ENCODE measurements at regions not wholly inside any gene's neighbourhood (a gene's known extent, or its start where the extent isn't known, plus 50 kb on each side); places are given as distances from the start of the nearest gene placed in this dataset.

DNA sequence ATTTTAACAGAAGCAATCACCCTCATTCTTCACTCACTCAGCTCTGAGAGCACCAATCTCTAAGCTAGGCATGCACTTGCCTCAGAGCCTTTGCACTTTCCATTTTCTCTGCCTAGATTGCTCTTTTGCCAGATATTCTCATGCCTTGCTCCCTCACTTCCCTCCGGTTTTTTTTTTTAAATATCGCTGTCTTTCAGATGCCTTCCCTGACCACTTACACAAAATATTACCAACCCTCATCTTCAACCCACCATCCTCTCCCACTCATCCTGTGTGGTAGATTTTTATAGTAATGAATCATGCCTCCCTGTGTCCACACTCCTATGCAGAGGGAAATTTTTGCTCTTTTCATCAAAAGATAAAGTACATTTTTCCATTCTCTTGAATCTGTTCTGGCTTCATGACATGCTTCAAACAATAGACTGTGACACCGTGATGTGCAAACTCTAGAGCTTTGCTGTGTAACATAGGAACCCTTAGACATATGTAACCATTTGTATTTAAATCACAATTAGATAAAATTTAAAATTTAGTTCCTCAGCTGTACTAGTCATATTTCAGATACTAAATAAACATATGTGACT lies 437.1 kb downstream of the UTRN start:
- 91% methylated on average over 3 of the region's 3 CpGs for WGBS
- no peaks in the 10 kb centered on the region for H3K9me3 ChIP-seq
- no peak overlapping the region for H3K27ac ChIP-seq
- no peak for TF ChIP-seq EP300 (IDR thresholded peaks at IDR 0.05)
- DNase-seq (ENCODE audit: low spot score in 2 of 2), result no peak
- peaks cover 5% of the 10 kb centered on the region for H3K4me1 ChIP-seq
- H3K36me3 ChIP-seq, result no peaks in the 10 kb centered on the region
- H3K27me3 ChIP-seq, result no peaks in the 10 kb centered on the region
- no peak overlapping the region for H3K4me3 ChIP-seq

DNA sequence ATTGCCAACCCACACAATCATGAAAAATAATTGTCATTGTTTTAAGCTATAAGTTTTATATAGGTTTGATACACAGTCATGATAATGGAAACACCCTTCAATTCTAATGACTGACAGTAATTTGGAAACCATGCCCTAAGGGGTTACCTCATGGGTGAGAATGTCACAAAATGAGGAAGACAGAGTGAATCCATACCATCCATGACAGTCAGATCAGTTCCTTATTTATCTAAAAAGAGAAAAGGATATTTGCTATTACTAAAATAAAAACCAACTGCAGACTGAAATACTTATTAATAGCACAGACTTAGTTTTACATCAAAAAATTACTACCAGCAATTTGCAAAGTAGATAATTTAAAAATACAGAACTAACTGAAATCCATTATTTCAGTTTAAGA lies 437.8 kb downstream of the UTRN start:
- no peaks in the 10 kb centered on the region for H3K36me3 ChIP-seq
- peaks cover 5% of the 10 kb centered on the region for H3K4me1 ChIP-seq
- H3K27ac ChIP-seq, result no peak overlapping the region
- no peaks in the 10 kb centered on the region for H3K27me3 ChIP-seq
- H3K9me3 ChIP-seq, result no peaks in the 10 kb centered on the region
- no peak for DNase-seq (ENCODE audit: low spot score in 2 of 2)
- TF ChIP-seq EP300 (IDR thresholded peaks at IDR 0.05), result no peak
- TF ChIP-seq, protein P1, sequence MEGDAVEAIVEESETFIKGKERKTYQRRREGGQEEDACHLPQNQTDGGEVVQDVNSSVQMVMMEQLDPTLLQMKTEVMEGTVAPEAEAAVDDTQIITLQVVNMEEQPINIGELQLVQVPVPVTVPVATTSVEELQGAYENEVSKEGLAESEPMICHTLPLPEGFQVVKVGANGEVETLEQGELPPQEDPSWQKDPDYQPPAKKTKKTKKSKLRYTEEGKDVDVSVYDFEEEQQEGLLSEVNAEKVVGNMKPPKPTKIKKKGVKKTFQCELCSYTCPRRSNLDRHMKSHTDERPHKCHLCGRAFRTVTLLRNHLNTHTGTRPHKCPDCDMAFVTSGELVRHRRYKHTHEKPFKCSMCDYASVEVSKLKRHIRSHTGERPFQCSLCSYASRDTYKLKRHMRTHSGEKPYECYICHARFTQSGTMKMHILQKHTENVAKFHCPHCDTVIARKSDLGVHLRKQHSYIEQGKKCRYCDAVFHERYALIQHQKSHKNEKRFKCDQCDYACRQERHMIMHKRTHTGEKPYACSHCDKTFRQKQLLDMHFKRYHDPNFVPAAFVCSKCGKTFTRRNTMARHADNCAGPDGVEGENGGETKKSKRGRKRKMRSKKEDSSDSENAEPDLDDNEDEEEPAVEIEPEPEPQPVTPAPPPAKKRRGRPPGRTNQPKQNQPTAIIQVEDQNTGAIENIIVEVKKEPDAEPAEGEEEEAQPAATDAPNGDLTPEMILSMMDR (IDR thresholded peaks at IDR 0.05), result no peak
- H3K4me3 ChIP-seq, result no peak overlapping the region

DNA sequence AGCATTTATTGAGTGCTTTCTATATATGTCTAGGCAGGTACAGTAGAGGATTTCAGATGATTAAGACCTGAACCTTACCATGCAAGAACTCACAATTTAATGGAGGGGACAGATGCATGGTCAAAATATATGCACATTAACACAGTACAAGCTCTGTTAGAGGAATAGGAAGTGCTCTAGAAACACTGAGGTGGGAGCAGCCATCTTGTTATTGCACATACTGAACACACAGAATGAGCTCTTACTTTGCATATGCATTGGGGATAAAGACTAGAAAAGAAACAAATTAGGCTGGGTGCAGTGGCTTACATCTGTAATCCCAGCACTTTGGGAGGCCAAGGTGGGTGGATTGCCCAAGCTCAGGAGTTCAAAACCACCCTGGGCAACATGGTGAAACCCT lies 438.3 kb downstream of the UTRN start:
- no peaks in the 10 kb centered on the region for H3K9me3 ChIP-seq
- no peak for DNase-seq (ENCODE audit: low spot score in 2 of 2)
- H3K4me3 ChIP-seq, result no peak overlapping the region
- TF ChIP-seq, protein P1 (IDR thresholded peaks at IDR 0.05), result no peak
- TF ChIP-seq POLR2A (IDR thresholded peaks at IDR 0.05) (no peak), EP300 (IDR thresholded peaks at IDR 0.05) (no peak), POLR2AphosphoS5 (IDR thresholded peaks at IDR 0.05) (no peak)
- H3K4me1 ChIP-seq, result peaks cover 5% of the 10 kb centered on the region
- H3K27me3 ChIP-seq, result no peaks in the 10 kb centered on the region
- no peaks in the 10 kb centered on the region for H3K36me3 ChIP-seq
- no peak overlapping the region for H3K27ac ChIP-seq

DNA sequence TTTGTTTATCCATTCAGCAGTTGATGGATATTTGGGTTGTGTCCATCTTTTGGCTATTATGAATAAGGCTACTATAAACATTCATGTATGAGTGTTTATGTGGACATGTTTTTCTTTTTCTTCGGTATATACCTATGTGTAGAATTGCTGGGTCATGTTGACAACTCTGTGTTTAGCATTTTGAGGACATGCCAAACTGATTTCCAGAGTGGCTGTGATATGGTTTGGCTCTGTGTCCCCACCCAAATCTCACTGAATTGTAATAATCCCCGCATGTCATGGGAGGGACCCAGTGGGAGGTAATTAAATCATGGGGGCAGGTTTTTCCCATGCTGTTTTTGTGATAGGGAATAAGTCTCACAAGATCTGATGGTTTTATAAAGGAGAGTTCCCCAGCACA lies 439.7 kb downstream of the UTRN start:
- Histone ChIP-seq H3K27ac (no peak overlapping the region), H3K9me3 (no peaks in the 10 kb centered on the region), H3K27me3 (no peaks in the 10 kb centered on the region), H3K36me3 (no peaks in the 10 kb centered on the region), H3K4me3 (no peak overlapping the region), H3K4me1 (peaks cover 5% of the 10 kb centered on the region)
- TF ChIP-seq EP300 (IDR thresholded peaks at IDR 0.05), result no peak
- no peak for TF ChIP-seq POLR2A (IDR thresholded peaks at IDR 0.05)
- TF ChIP-seq POLR2AphosphoS5 (IDR thresholded peaks at IDR 0.05), result no peak
- TF ChIP-seq, protein P1 (IDR thresholded peaks at IDR 0.05), result no peak
- no peak for DNase-seq (ENCODE audit: low spot score in 2 of 2)
- 84% methylated on average over 2 of the region's 2 CpGs for WGBS

DNA sequence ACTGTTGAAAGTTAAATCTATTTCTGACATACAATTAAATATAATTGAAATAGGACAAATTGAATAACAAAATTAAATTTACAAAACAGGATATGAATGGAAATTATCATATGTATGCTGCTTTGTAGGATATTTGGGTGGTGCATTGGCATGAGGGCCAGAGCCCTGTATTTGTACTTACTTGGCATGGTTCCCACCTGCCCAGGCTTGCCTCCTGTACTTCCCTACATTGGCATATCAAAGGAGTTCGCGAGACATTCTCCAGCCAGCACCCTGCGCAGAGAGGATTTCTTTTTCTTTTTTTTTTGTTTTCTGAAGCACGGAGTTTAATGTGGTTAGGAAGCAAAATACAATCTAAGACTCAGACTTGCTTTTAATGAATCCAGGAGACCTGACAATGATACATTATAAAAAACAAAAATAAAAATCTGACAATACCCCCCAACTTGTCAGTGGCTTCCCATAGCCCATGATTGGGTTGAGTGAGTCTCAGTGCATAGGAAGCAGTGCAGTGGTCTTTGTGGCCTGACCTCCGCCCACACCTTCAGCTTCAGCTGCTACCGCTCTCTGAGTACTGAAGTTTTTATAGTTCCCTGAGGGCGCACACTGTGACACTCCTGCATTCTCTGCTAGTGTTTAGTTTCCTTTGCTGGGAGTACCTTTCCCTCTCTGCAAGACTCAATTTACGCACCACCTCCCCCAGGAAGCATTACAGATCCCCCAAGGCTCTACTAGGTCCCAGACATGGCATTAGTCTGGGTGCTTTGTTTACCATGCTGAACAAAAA lies 440.8 kb downstream of the UTRN start:
- TF ChIP-seq POLR2A (IDR thresholded peaks at IDR 0.05) (no peak), POLR2AphosphoS5 (IDR thresholded peaks at IDR 0.05) (no peak), EP300 (IDR thresholded peaks at IDR 0.05) (no peak)
- TF ChIP-seq, protein P1 (IDR thresholded peaks at IDR 0.05), result no peak
- Histone ChIP-seq H3K4me3 (no peak overlapping the region), H3K4me1 (peaks cover 5% of the 10 kb centered on the region), H3K27ac (no peak overlapping the region), H3K9me3 (no peaks in the 10 kb centered on the region), H3K27me3 (no peaks in the 10 kb centered on the region), H3K36me3 (no peaks in the 10 kb centered on the region)
- 53% methylated on average over 8 of the region's 8 CpGs for WGBS
- no peak for DNase-seq (ENCODE audit: low spot score in 2 of 2)

Data from suprapubic skin (tissue), 4 donors.